Stimulated activated CD4-positive, alpha-beta T cell treated with anti-CD3 and anti-CD28 coated beads, Interleukin-1b, Interleukin-23, amount 100 ng/mL, for 48 hours (primary cell): ENCODE measurements at regions not wholly inside any gene's neighbourhood (a gene's known extent, or its start where the extent isn't known, plus 50 kb on each side); places are given as distances from the start of the nearest gene placed in this dataset.
"Not testable (repeated sequence)": the region's sequence is repeated elsewhere in the genome, so short reads cannot be mapped to it uniquely, and the experiment has no call there.

ENCODE experiments used
- DNase-seq: peaks from one replicate; pipeline ENCODE4 v3.0.0-alpha.2; 2020

DNA sequence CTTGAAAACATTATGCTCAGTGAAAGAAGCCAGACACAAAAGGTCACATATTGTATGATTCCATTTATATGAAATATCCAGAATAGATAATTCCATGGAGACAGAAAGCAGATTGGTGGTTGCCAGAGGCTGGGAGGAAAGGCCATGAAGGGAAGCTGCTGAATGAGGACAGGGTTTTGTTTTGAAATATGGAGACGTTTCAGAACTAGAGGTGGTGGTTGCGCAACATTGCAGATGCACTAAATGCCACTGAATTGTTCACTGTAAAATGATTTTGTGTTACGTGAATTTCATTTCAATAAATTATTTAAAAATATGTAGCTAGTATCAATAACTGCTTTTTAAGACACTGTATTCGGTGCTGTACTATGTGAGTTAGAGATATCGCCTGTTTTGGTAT lies 101.7 kb upstream of the ZNF236 start:
- DNase-seq: no peak

DNA sequence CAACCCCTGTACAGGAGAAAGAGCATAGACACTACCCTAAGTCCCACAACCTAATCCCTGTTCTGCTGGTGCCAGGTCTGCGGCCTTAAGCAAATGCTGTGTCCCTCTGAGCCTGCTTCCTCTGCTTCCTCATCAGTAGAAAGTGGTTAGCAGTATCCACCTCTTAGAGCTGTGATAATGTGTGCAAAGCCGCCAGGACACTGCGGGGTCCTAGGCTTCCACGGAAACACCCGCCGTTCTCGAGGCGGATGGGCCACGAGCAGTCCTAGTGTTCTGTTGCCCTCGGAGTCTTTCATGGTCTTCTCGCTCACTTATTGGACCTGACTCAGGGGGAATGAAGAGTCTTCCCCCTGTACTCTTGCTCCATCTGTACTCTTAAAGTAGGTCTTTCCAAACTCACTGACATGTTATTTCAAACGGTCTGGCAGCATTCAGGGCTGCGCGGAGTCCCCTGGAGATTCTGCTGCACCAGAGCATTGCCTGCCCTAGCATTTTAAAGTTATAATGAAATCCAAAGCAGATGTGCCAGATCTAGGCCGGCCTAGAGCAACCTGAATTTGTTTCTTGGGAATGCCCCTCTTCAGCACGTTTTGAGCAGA lies 107.2 kb upstream of the ZNF236 start:
- no peak for DNase-seq

DNA sequence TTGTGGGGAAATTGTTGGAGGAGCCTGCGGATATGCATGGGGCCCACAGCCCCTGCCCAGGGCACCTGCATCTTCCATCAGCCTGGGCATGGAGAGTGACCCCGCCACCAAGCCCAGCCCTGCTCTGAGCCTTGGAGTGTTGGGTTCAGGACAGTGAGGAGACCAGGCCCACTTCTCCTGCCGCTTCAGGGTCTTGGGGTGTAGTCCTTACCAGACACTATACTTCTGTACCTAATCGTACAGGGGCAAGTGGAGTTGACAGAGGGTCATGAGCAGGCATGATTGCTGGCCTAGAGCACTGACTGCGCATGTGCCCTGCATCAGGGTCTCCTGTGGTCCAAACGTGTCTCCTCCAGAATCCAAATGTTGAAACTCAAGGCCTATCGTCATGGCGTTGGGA lies 108.9 kb upstream of the ZNF236 start:
- no peak for DNase-seq

- no peak for DNase-seq
Observed at GRCh38 chr18:76712511-76713140, 109.7 kb upstream of the ZNF236 start.

DNA sequence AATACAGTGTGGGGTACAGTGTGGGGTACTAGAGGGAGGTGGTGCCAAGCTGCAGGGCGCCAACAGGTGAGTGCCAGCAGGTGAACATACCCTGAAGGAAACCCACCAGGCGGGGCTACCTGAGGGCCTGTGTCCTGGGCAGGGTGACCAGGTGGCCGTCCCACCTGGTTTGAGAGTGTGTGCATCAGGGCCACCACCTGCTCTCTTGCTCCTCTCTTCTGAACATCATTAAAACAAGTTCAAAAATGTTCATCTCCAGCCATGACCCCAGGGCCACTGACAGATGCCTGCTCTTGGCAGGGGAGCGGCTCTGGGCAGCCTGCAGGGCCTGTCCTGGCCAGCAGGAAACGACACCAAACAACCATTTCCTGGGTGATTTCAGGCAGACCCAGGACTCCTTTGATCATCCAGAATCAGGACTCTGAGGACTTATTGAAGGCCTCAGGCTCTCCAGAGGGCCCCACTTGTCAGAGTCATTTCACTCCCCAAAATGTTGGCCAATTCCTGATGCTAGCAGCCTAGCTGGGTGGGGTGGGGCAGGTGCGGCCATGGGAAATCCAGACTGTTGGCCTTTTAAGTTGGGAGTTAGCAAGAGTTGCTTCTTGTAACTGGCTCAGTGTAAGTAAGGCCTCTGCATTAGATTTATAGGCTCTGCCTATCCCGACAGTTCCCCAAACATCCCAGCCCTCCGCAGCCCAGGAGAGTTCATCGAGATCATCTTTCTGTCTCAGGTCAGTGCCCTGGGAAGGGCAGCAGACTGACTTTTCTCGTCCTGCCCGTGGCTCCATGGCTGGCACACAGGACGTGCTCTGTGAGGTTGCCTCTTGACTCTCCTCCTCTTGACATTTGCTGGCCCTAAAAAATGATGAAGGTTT lies 111.5 kb upstream of the ZNF236 start:
- DNase-seq: no peak

DNA sequence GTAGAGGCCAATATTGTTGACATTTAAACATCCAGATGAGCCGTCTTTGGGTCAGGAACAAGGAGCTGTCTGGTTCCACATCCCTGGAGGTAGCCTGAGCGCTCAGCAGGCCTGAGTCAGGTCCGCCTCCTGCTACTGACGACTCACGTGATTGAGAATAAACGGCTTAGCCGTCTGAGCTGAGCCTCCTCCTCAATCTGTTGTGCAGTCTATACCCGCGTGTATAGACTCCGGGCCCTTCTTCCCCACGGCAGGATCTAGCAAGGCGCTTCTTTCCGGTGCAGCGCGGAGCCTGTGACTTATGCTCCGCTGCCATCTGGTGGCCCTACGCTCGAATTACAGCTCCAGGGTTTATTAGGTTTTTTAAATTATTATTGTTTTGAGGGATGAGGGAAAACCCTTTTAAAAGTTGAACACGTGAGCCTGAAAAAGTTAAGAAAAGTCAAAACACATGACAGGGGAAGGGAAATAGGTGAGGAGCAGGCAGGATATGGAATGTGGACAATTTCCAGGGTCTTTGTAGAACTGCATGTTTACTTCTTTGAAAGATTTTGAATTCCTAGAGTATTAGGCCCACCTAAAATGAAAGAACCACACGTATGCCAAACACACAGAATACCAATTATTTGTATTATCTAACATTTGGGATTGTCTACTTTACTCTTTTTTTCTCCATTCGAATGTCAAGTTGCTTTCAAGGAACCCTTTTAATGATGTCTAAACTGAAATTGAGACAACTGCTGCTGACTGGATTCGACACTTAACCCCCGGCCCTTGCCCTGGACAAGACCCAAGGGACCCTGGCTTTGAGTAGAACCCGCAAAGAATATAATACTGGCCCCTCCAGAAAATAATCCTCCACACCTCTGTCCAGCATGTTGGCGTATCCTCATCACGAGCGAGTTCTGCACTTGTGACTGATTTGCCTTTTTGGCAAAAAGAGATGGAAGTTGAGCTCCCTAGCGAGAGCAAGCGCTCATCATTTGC lies 112.4 kb upstream of the ZNF236 start:
- peak; percentile 44 for DNase-seq

DNA sequence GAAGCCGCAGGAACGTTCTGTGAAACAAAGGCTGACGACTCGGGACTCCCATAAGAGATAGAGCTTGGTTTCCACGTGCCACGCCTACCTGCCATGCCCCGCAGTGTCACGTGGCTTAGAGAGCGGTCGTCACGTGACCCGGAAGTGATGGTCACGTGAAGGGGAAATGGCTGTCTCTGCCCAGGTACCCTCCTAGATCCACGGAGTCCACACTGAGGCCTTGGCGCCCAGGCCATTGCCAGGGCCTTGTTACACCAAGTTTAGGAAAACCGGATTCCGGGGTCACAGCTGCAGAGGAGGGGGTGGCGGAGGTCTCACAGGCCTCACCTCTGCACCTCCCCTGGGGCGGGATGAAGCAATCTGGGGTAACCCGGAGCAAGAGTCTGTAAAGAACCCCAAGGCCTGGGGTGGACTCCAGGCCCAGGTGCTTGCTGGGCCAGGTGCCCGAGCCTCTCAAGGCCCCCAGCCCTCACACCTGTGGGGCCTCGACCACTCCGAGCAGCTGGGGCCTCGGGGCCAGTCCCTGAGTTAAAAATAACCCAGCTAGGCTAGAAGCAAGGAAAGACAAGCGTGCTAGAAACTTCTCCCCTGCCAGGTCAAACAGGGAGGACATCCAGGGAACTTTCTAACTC lies 113.5 kb upstream of the ZNF236 start:
- no peak for DNase-seq

GRCh38 chr18:76708071-76708721 lies 114.2 kb upstream of the ZNF236 start:
- no peak for DNase-seq

DNA sequence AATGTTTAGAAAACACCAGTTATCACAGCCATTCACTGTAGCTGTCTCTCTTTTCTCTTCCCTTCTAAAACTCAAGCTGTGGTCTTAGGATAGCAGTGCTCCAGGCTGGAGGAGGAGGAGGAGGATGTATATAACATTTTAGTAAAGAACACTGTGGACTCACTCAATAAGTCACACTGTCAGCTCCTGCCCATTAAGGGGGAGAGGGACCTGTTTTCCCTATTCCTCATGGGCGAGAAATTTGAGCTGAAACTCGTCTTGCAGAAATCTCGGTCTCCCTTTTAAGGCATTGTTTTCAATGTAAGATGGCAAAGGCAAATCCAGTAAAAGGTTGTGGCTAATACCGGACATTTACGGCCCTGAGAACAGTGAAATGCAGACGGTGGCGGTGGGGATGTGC lies 114.8 kb upstream of the ZNF236 start:
- no peak for DNase-seq

DNA sequence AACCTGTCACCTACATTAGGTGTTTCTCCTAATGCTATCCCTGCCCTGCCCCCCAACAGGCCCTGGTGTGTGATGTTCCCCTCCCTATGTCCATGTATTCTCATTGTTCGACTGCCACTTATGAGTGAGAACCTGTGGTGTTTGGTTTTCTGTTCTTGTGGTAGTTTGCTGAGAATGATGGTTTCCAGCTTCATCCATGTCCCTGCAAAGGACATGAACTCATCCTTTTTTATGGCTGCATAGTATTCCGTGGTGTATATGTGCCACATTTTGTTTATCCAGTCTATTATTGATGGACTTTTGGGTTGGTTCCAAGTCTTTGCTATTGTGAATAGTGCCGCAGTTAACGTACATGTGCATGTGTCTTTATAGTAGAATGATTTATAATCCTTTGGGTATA lies 117.8 kb upstream of the ZNF236 start:
- not testable (repeated sequence) for DNase-seq

GRCh38 chr18:76699923-76700322 lies 122.4 kb upstream of the ZNF236 start:
- no peak for DNase-seq

DNA sequence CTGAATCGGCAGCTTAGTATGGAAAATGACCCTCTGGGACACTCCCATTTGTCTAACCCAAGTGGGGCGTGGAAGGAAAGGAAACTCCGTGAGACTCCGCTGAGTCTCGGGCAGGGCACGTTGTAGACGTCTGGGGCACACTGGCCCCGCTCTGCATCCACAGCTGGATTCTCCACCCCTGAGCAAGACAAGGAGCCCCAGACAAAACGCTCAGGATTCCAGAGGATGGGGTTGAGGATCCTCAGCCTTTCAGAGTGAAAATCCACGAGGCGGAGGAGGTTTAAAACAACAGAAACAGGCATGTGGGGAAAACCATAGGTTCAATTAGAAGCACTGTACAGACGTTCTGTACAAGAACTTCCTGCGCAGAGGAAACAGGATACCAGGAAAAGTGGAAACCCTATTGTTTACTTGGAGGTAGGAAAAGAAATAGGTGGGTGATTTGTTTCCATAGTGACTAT lies 124.9 kb upstream of the ZNF236 start:
- DNase-seq: no peak

GRCh38 chr18:76691800-76692199 lies 130.6 kb upstream of the ZNF236 start:
- no peak for DNase-seq

- DNase-seq: no peak
Observed at GRCh38 chr18:76689646-76690264, 132.6 kb upstream of the ZNF236 start.

- DNase-seq: no peak
Observed at GRCh38 chr18:76688724-76689472, 133.5 kb upstream of the ZNF236 start.

DNA sequence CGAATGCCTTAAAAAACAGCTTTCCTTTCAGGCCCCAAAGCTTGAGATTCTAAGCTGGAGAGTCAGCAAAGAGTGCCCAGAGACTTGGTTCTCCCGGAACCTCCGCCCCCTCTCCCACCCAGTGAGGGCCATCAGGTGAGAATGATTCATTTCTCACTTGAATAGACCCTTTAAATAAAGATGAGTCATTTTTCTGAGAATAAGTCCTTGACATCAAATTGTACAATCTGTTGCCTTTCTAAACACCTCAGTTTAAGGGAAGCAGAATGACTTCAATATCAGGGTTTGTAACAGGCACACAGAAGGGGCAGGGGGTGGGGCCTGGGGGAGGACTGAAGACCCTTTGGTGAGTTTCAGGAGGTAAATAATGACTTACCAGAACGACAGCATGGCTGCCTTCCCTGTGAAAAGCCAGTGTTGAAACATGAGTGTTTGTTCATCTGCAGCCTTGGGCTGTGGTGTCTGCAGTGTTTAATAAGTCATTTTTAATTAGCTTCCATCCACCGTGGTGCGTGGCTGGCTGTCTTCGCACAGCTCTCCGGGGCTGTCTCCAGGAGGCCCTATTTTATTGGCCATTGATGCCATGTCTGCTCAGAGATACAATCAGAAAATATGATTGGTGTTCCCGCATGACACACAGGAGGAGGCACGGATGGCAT lies 134.9 kb upstream of the ZNF236 start:
- DNase-seq: peak; percentile 11

DNA sequence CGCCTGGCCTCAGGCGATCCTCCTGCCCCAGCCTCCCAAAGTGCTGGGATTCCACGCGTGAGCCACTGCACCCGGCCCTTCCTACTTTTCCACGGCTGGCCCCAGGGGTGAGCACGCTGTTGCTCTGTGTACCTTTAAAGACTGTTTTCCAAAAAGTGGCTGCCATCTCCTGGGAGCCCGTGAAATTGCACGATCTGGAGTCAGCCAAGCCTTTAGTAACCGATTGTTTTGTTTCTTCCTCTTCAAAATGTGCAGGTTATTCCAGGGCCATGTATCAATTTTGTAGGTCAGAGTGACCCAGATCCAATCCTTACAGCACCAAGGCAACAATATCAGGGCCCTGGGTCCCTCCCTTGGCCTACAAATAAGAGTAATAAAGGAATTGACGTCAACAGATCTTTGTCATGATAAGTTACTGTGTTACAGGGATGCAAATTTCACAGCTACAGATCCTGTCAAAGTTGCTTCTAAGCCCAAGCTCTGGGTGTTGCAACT lies 135.6 kb upstream of the ZNF236 start:
- no peak for DNase-seq

GRCh38 chr18:76685860-76686259 lies 136.5 kb upstream of the ZNF236 start:
- no peak for DNase-seq

GRCh38 chr18:76685402-76685801 lies 137.0 kb upstream of the ZNF236 start:
- no peak for DNase-seq

DNA sequence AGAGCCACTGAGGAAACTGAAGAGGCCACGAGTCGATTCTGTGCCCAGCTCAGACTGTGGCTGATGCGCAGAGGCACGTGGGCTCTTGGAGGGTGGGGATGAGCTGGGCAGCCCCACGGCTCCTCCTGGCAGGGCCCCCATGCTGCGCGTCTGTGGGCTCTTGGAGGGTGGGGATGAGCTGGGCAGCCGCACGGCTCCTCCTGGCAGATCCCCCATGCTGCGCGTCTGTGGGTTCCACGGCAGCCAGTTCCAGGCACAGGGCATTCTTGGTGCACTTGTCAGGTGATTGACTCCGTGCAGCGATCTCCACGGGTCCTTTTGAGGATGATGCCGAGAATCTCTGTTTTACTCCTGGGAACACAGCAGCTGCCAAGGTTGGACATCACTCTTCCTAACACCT lies 138.1 kb upstream of the ZNF236 start:
- DNase-seq: no peak
